ENCODE measurements at regions not wholly inside any gene's neighbourhood (a gene's known extent, or its start where the extent isn't known, plus 50 kb on each side); places are given as distances from the start of the nearest gene placed in this dataset.

DNA sequence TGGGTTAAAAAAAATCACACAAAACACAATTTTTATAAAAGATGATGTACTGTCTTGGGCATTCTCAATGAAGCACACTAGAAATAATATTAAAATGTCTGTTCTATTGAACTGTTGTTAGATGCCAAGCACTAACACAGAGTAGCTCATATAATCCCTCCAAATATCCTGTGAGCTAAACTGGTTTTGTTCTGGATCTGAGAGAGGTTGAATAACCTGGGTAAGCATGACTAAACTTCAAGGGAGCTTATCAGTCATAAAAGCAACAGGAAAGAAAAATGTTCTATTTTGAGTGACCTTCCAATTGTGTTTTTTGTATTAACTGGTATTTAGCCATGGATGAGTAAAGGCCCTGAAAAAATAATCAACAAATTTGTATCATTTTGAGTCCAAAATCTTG lies 175.3 kb downstream of the SMC2 start:
- intact Hi-C loops (cut with micrococcal nuclease; ENCODE audit: unreplicated experiment): no loop called here
- in situ Hi-C loops (cut with HindIII; ENCODE audit: low pct_unique_long_range_greater_than_20kb, low sequenced_read_pairs): no loop called here
- Histone ChIP-seq H3K4me3 (ENCODE audit: low read depth in 2 of 2, low read length in 2 of 2) (no peak overlapping the region), H3K36me3 (ENCODE audit: control insufficient read depth, insufficient read depth, low read length) (no peaks in the 10 kb centered on the region), H3K9me3 (ENCODE audit: control insufficient read depth, insufficient read depth, low read depth, low read length) (no peaks in the 10 kb centered on the region), H3K4me1 (ENCODE audit: control insufficient read depth, insufficient read depth, low read length) (no peaks in the 10 kb centered on the region), H3K27ac (ENCODE audit: low read length) (no peak overlapping the region), H3K27me3 (ENCODE audit: control insufficient read depth, insufficient read depth, low read length) (no peaks in the 10 kb centered on the region)
- no TSS peak for BruUV-seq (replicated peaks)
- ATAC-seq (no peak), DNase-seq (ENCODE audit: low read depth, low spot score) (no peak)
- TF ChIP-seq TCF7L2 (IDR thresholded peaks at IDR 0.05; ENCODE audit: low read depth, low read length): no peak
- no peak for TF ChIP-seq SIN3A (IDR thresholded peaks at IDR 0.05; ENCODE audit: borderline replicate concordance, insufficient read depth, low read depth, low read length)
- no peak for TF ChIP-seq POLR2AphosphoS5 (IDR thresholded peaks at IDR 0.05; ENCODE audit: low read depth, low read length)
- ChIA-PET CTCF (no interaction called here), POLR2A (no interaction called here)

DNA sequence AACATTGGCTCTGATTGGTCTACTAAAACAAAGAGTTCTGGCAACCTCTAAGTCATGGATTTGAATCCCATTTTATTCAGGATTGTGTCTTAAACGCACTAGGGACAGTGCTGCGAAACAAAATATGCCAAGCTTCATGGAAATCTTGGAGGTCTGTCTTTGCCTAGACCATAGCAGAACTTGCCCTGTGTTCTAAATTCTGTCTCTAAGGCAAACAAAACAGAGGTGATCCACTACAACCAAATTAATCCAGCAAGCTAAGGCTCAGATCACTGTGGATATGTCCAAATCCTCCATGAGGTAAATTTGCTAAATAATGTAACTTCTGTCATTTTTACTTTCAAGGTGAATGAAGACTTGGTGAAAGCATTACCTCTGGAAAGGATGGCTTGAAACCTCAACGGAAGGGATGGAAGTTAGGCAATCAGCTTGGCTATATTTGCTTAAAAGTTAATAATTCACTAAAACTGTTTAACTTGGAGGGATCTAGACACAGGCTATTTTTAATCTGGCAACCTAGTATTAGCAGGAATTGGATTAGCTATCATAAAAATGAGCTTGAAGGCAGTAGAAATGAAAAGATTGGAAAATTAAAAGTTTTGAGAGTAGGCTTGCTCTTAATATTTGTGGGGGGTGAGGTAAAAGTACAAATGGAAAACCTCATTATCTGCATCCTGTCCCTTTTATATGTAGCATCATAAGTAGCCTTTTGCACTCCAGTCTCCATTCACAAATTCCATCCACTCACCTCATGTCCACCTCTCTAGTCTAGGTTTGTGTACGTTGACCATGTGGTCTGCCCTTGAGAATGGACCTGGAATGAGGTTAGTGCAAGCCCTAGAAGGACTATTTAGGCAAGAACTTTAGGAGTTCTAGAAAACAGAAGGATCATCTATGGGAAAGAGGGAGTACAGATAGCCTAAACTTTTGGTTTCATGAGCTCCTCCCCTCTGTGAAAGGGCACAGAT lies 176.2 kb downstream of the SMC2 start:
- ChIA-PET POLR2A (no interaction called here), CTCF (no interaction called here)
- Histone ChIP-seq H3K9me3 (ENCODE audit: control insufficient read depth, insufficient read depth, low read depth, low read length) (no peaks in the 10 kb centered on the region), H3K27me3 (ENCODE audit: control insufficient read depth, insufficient read depth, low read length) (no peaks in the 10 kb centered on the region), H3K27ac (ENCODE audit: low read length) (no peak overlapping the region), H3K36me3 (ENCODE audit: control insufficient read depth, insufficient read depth, low read length) (no peaks in the 10 kb centered on the region), H3K4me3 (ENCODE audit: low read depth in 2 of 2, low read length in 2 of 2) (no peak overlapping the region), H3K4me1 (ENCODE audit: control insufficient read depth, insufficient read depth, low read length) (no peaks in the 10 kb centered on the region)
- BruUV-seq (replicated peaks): no TSS peak
- no peak for TF ChIP-seq SIN3A (IDR thresholded peaks at IDR 0.05; ENCODE audit: borderline replicate concordance, insufficient read depth, low read depth, low read length)
- TF ChIP-seq, protein P1, sequence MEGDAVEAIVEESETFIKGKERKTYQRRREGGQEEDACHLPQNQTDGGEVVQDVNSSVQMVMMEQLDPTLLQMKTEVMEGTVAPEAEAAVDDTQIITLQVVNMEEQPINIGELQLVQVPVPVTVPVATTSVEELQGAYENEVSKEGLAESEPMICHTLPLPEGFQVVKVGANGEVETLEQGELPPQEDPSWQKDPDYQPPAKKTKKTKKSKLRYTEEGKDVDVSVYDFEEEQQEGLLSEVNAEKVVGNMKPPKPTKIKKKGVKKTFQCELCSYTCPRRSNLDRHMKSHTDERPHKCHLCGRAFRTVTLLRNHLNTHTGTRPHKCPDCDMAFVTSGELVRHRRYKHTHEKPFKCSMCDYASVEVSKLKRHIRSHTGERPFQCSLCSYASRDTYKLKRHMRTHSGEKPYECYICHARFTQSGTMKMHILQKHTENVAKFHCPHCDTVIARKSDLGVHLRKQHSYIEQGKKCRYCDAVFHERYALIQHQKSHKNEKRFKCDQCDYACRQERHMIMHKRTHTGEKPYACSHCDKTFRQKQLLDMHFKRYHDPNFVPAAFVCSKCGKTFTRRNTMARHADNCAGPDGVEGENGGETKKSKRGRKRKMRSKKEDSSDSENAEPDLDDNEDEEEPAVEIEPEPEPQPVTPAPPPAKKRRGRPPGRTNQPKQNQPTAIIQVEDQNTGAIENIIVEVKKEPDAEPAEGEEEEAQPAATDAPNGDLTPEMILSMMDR (IDR thresholded peaks at IDR 0.05): no peak
- TF ChIP-seq TCF7L2 (IDR thresholded peaks at IDR 0.05; ENCODE audit: low read depth, low read length): no peak
- TF ChIP-seq, protein P2, sequence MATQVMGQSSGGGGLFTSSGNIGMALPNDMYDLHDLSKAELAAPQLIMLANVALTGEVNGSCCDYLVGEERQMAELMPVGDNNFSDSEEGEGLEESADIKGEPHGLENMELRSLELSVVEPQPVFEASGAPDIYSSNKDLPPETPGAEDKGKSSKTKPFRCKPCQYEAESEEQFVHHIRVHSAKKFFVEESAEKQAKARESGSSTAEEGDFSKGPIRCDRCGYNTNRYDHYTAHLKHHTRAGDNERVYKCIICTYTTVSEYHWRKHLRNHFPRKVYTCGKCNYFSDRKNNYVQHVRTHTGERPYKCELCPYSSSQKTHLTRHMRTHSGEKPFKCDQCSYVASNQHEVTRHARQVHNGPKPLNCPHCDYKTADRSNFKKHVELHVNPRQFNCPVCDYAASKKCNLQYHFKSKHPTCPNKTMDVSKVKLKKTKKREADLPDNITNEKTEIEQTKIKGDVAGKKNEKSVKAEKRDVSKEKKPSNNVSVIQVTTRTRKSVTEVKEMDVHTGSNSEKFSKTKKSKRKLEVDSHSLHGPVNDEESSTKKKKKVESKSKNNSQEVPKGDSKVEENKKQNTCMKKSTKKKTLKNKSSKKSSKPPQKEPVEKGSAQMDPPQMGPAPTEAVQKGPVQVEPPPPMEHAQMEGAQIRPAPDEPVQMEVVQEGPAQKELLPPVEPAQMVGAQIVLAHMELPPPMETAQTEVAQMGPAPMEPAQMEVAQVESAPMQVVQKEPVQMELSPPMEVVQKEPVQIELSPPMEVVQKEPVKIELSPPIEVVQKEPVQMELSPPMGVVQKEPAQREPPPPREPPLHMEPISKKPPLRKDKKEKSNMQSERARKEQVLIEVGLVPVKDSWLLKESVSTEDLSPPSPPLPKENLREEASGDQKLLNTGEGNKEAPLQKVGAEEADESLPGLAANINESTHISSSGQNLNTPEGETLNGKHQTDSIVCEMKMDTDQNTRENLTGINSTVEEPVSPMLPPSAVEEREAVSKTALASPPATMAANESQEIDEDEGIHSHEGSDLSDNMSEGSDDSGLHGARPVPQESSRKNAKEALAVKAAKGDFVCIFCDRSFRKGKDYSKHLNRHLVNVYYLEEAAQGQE (IDR thresholded peaks at IDR 0.05; ENCODE audit: insufficient read depth in 1 of 2, low read depth in 2 of 2, low read length in 1 of 2): no peak
- TF ChIP-seq POLR2AphosphoS5 (IDR thresholded peaks at IDR 0.05; ENCODE audit: low read depth, low read length): no peak
- no peak for ATAC-seq
- intact Hi-C loops (cut with micrococcal nuclease; ENCODE audit: unreplicated experiment) (no loop called here), in situ Hi-C loops (cut with HindIII; ENCODE audit: low pct_unique_long_range_greater_than_20kb, low sequenced_read_pairs) (no loop called here)
- no peak for DNase-seq (ENCODE audit: low read depth, low spot score)

DNA sequence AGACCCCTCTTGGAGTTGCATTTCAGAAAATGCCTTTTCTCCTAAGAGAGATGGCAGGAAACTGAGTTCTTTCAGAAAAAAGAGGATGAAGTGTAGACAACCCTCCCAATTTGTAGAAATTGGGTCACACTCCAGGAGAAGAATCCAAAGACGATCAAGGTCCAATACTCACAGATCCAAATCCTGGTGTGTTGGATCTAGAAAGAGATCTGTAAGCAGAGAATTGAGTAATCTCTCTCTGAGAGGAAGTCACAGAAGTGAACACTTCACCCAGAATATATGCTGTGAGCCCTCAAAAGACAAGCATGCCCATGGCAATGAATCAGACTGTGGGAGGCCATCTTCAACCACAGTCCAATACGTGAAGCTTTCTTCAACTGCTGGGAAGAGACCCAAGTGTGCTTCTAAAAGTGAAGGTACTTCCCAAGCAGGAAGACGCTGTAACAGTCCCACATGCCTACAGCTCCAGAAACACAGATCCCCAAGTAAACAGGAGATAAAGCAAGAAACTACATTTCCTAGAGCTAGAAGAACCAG lies 182.7 kb downstream of the SMC2 start:
- no peaks in the 10 kb centered on the region for H3K36me3 ChIP-seq (ENCODE audit: control insufficient read depth, insufficient read depth, low read length)
- ATAC-seq (no peak), DNase-seq (ENCODE audit: low read depth, low spot score) (no peak)
- in situ Hi-C loops (cut with HindIII; ENCODE audit: low pct_unique_long_range_greater_than_20kb, low sequenced_read_pairs) (no loop called here), intact Hi-C loops (cut with micrococcal nuclease; ENCODE audit: unreplicated experiment) (no loop called here)
- POLR2A ChIA-PET: no interaction called here
- BruUV-seq (replicated peaks): no TSS peak
- H3K27ac ChIP-seq (ENCODE audit: low read length): no peak overlapping the region
- TF ChIP-seq TCF7L2 (IDR thresholded peaks at IDR 0.05; ENCODE audit: low read depth, low read length) (no peak), SIN3A (IDR thresholded peaks at IDR 0.05; ENCODE audit: borderline replicate concordance, insufficient read depth, low read depth, low read length) (no peak), POLR2AphosphoS5 (IDR thresholded peaks at IDR 0.05; ENCODE audit: low read depth, low read length) (no peak)
- TF ChIP-seq, protein P2 (IDR thresholded peaks at IDR 0.05; ENCODE audit: insufficient read depth in 1 of 2, low read depth in 2 of 2, low read length in 1 of 2): no peak
- TF ChIP-seq, protein P1 (IDR thresholded peaks at IDR 0.05): no peak
- no peak overlapping the region for H3K4me3 ChIP-seq (ENCODE audit: low read depth in 2 of 2, low read length in 2 of 2)
- no peaks in the 10 kb centered on the region for H3K27me3 ChIP-seq (ENCODE audit: control insufficient read depth, insufficient read depth, low read length)
- H3K9me3 ChIP-seq (ENCODE audit: control insufficient read depth, insufficient read depth, low read depth, low read length): no peaks in the 10 kb centered on the region
- H3K4me1 ChIP-seq (ENCODE audit: control insufficient read depth, insufficient read depth, low read length): no peaks in the 10 kb centered on the region
- CTCF ChIA-PET: no interaction called here

All from Panc1 (cell line).